HL-60 (cell line): ENCODE measurements at regions not wholly inside any gene's neighbourhood (a gene's known extent, or its start where the extent isn't known, plus 50 kb on each side); places are given as distances from the start of the nearest gene placed in this dataset.

Source experiments
- DNase-seq, 2 experiments: peaks; one replicate each; pipeline ENCODE4 v3.0.0-alpha.2; 2010 to 2020; ENCODE audit warnings: low read depth in 1 of 2, low spot score in 1 of 2
- H3K27ac ChIP-seq: fragments of 250-450 bp; sonication (Bioruptor Pico); replicated peaks from 2 replicates; pipeline ENCODE4 v1.5.1; 2020; ENCODE audit warnings: mild to moderate bottlenecking, moderate library complexity
- H3K27me3 ChIP-seq: fragments of 250-450 bp; sonication (Bioruptor Pico); 2 replicates; pipeline ENCODE4 v1.5.1; 2021; ENCODE audit warnings: mild to moderate bottlenecking, moderate library complexity; ENCODE audit not compliant: insufficient read depth, poor library complexity, severe bottlenecking
- H3K4me3 ChIP-seq: replicated peaks from 2 replicates; pipeline ENCODE4 v1.5.1; 2011; ENCODE audit warnings: mild to moderate bottlenecking, control low read depth, low read length; ENCODE audit not compliant: insufficient read depth
- GABPA ChIP-seq: IDR thresholded peaks from 2 replicates; pipeline ENCODE4 v1.6.1; 2012; ENCODE audit warnings: low read depth
- POLR2AphosphoS5 ChIP-seq: IDR thresholded peaks from 2 replicates; pipeline ENCODE4 v1.6.1; 2012; ENCODE audit warnings: low read depth
- SPI1 ChIP-seq: IDR thresholded peaks from 2 replicates; pipeline ENCODE4 v1.6.1; 2012; ENCODE audit warnings: low read depth, mild to moderate bottlenecking, borderline replicate concordance
- TF ChIP-seq, protein P1 (sequence below): IDR thresholded peaks from one replicate; pipeline ENCODE4 v1.5.1; 2011; ENCODE audit warnings: low read length, control low read depth, inconsistent platforms; ENCODE audit not compliant: insufficient read depth
- TF ChIP-seq, protein P2 (sequence below): IDR thresholded peaks from 2 replicates; pipeline ENCODE4 v1.6.1; 2012; ENCODE audit warnings: low read depth; ENCODE audit not compliant: insufficient replicate concordance

DNA sequence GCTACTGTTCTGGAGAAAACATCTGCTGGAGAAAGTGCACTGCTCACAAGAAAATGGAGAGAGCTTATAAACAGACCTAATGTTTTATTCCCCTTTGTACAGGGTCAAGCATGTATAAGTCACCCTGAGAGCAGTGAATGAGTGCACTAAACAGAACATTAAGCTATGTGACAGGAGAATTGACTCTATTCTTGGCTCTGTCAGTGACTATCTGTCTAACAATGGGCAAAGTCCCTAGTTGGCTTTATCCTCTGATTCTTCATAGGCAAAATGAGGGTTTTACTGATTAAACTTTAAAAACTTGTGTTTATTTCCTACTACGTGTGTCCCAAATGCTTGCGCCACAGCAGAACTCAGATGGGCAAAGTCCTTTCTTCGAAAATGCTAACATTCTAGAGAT is 655.1 kb upstream of the SLC39A10 start:
- DNase-seq = no peak
- Histone ChIP-seq H3K27me3 (no peaks in the 10 kb centered on the region), H3K4me3 (no peak overlapping the region), H3K27ac (no peak overlapping the region)
- TF ChIP-seq POLR2AphosphoS5 = no peak
- TF ChIP-seq, protein P1, sequence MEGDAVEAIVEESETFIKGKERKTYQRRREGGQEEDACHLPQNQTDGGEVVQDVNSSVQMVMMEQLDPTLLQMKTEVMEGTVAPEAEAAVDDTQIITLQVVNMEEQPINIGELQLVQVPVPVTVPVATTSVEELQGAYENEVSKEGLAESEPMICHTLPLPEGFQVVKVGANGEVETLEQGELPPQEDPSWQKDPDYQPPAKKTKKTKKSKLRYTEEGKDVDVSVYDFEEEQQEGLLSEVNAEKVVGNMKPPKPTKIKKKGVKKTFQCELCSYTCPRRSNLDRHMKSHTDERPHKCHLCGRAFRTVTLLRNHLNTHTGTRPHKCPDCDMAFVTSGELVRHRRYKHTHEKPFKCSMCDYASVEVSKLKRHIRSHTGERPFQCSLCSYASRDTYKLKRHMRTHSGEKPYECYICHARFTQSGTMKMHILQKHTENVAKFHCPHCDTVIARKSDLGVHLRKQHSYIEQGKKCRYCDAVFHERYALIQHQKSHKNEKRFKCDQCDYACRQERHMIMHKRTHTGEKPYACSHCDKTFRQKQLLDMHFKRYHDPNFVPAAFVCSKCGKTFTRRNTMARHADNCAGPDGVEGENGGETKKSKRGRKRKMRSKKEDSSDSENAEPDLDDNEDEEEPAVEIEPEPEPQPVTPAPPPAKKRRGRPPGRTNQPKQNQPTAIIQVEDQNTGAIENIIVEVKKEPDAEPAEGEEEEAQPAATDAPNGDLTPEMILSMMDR = no peak
- TF ChIP-seq GABPA = no peak
- no peak for TF ChIP-seq SPI1
- TF ChIP-seq, protein P2, sequence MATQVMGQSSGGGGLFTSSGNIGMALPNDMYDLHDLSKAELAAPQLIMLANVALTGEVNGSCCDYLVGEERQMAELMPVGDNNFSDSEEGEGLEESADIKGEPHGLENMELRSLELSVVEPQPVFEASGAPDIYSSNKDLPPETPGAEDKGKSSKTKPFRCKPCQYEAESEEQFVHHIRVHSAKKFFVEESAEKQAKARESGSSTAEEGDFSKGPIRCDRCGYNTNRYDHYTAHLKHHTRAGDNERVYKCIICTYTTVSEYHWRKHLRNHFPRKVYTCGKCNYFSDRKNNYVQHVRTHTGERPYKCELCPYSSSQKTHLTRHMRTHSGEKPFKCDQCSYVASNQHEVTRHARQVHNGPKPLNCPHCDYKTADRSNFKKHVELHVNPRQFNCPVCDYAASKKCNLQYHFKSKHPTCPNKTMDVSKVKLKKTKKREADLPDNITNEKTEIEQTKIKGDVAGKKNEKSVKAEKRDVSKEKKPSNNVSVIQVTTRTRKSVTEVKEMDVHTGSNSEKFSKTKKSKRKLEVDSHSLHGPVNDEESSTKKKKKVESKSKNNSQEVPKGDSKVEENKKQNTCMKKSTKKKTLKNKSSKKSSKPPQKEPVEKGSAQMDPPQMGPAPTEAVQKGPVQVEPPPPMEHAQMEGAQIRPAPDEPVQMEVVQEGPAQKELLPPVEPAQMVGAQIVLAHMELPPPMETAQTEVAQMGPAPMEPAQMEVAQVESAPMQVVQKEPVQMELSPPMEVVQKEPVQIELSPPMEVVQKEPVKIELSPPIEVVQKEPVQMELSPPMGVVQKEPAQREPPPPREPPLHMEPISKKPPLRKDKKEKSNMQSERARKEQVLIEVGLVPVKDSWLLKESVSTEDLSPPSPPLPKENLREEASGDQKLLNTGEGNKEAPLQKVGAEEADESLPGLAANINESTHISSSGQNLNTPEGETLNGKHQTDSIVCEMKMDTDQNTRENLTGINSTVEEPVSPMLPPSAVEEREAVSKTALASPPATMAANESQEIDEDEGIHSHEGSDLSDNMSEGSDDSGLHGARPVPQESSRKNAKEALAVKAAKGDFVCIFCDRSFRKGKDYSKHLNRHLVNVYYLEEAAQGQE = no peak

GRCh38 chr2:194999771-195000170 is 657.3 kb upstream of the SLC39A10 start:
- TF ChIP-seq, protein P1 = no peak
- TF ChIP-seq, protein P2 = no peak
- no peak for TF ChIP-seq SPI1
- no peak for TF ChIP-seq GABPA
- TF ChIP-seq POLR2AphosphoS5 = no peak
- DNase-seq = no peak
- Histone ChIP-seq H3K27me3 (no peaks in the 10 kb centered on the region), H3K27ac (no peak overlapping the region), H3K4me3 (no peak overlapping the region)

DNA sequence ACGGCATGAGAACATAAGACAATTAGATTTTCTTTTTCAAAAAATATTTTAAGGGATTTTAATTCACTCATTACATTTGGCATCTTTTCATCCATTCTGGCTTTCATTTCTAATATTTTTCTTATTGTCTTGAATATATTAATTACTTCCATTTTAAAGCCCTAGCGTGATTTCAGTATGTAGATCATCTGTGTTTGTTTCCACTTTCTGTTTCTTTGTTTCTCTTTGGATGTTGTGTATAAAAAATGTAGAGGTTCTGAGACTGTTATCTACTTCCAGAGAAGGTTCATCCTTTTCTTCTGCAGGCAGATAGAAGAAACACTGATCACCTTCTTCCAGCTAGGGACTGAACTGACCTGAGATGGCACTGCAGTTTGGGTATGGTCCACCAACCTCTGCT is 664.4 kb upstream of the SLC39A10 start:
- Histone ChIP-seq H3K4me3 (no peak overlapping the region), H3K27ac (no peak overlapping the region), H3K27me3 (no peaks in the 10 kb centered on the region)
- DNase-seq = no peak
- no peak for TF ChIP-seq POLR2AphosphoS5
- TF ChIP-seq GABPA = no peak
- TF ChIP-seq, protein P2 = no peak
- TF ChIP-seq, protein P1 = no peak
- TF ChIP-seq SPI1 = no peak
